ENCODE measurements at regions not wholly inside any gene's neighbourhood (a gene's known extent, or its start where the extent isn't known, plus 50 kb on each side); places are given as distances from the start of the nearest gene placed in this dataset.

DNA sequence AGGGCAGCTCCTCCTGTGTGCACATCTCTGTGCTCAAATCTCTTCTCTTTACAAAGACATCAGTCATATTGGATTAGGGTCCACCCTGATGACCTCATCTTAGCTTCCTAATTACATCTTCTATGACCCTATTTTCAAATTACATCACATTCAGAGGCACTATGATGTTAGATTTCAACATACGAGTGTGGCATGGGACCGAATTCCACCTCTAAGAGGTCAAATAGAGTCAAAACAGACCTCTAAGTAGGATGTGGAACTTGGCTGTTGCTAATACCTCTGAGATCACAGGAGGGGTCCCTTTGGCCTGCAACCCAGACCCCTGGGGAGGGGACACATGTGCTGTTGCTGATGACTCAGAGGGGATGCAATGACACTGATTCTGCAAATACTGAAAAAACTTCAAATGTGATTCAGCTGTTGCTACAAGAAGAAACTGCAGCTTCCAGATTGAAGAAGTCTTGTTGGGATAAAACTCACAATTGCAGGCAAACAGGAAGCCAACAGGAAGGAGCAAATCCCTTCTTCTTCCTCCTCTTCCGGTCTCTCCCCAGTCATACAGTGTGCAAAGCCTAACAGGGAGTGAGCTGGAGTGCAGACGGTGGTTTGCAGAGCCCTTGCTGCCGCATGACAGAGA, 216.2 kb downstream of the MYLK4 start:
- Histone ChIP-seq H3K4me1 (ENCODE audit: insufficient read depth) (no peaks in the 10 kb centered on the region), H3K36me3 (replicated peaks; ENCODE audit: insufficient read depth, low read depth) (no peaks in the 10 kb centered on the region), H3K27me3 (no peaks in the 10 kb centered on the region), H3K4me3 (no peak overlapping the region), H3K9me2 (replicated peaks; ENCODE audit: insufficient read depth) (no peaks in the 10 kb centered on the region), H3K9me3 (ENCODE audit: low read depth) (no peaks in the 10 kb centered on the region), H2AFZ (no peak overlapping the region), H3K4me2 (no peak overlapping the region), H3K79me2 (no peaks in the 10 kb centered on the region), H3K27ac (no peak overlapping the region), H4K20me1 (ENCODE audit: insufficient read depth, poor library complexity, severe bottlenecking) (no peaks in the 10 kb centered on the region)
- WGBS (ENCODE audit: low lambda C conversion rate, missing lambda C conversion rate), result 62% methylated on average over 5 of the region's 5 CpGs
- DNase-seq (ENCODE audit: low spot score), result no peak
- TF ChIP-seq EZH2 (IDR thresholded peaks at IDR 0.05; ENCODE audit: borderline replicate concordance) (no peak), EZH2phosphoT487 (IDR thresholded peaks at IDR 0.05; ENCODE audit: low read depth, severe bottlenecking, unreplicated experiment) (no peak)
- TF ChIP-seq, protein P1, sequence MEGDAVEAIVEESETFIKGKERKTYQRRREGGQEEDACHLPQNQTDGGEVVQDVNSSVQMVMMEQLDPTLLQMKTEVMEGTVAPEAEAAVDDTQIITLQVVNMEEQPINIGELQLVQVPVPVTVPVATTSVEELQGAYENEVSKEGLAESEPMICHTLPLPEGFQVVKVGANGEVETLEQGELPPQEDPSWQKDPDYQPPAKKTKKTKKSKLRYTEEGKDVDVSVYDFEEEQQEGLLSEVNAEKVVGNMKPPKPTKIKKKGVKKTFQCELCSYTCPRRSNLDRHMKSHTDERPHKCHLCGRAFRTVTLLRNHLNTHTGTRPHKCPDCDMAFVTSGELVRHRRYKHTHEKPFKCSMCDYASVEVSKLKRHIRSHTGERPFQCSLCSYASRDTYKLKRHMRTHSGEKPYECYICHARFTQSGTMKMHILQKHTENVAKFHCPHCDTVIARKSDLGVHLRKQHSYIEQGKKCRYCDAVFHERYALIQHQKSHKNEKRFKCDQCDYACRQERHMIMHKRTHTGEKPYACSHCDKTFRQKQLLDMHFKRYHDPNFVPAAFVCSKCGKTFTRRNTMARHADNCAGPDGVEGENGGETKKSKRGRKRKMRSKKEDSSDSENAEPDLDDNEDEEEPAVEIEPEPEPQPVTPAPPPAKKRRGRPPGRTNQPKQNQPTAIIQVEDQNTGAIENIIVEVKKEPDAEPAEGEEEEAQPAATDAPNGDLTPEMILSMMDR (IDR thresholded peaks at IDR 0.05; ENCODE audit: poor library complexity), result no peak

DNA sequence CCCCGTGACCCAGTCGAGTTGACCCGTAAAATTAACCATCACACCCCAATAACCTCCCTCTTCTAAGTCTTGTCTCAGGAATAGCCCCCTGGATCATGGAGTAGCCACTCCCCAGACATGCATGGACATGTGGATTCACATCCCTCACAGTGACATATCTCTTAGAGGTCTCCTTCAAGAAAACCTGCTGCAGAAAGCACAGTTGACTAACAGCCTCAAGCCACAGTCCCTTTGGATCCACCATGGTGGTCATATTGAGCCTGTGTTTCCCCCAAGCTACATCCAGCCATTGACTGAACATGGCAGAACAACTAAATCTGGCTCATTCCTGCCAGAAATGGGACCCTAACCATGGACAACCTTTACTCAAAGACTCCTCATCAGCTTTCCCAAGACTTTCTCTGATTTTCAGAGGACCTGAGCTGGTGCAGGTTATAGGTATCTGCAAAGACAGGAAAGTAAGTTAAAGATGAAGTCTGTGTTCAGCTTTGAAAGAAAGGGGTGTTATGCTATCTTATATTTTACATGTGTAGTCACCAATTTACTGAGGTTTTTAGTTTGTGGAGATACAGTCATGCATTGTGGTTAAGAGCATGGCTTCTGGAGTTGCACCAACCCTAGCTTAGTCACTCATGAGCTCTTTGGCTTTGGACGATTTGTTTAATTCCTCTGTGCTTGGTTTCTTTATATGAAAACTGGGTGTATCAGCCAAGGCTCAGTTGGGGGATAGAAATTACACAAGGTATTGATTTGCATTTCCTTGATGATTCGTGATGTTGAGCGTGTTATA, 219.1 kb downstream of the MYLK4 start:
- no peak overlapping the region for H3K4me3 ChIP-seq
- H3K79me2 ChIP-seq, result no peaks in the 10 kb centered on the region
- no peak overlapping the region for H2AFZ ChIP-seq
- WGBS (ENCODE audit: low lambda C conversion rate, missing lambda C conversion rate), result 82% methylated on average over 6 of the region's 6 CpGs
- no peak overlapping the region for H3K27ac ChIP-seq
- no peaks in the 10 kb centered on the region for H3K9me3 ChIP-seq (ENCODE audit: low read depth)
- H3K36me3 ChIP-seq (replicated peaks; ENCODE audit: insufficient read depth, low read depth), result no peaks in the 10 kb centered on the region
- TF ChIP-seq EZH2 (IDR thresholded peaks at IDR 0.05; ENCODE audit: borderline replicate concordance) (no peak), EZH2phosphoT487 (IDR thresholded peaks at IDR 0.05; ENCODE audit: low read depth, severe bottlenecking, unreplicated experiment) (no peak)
- TF ChIP-seq, protein P1 (IDR thresholded peaks at IDR 0.05; ENCODE audit: poor library complexity), result no peak
- no peaks in the 10 kb centered on the region for H3K9me2 ChIP-seq (replicated peaks; ENCODE audit: insufficient read depth)
- no peaks in the 10 kb centered on the region for H3K4me1 ChIP-seq (ENCODE audit: insufficient read depth)
- DNase-seq (ENCODE audit: low spot score), result no peak
- H3K4me2 ChIP-seq, result no peak overlapping the region
- H3K27me3 ChIP-seq, result no peaks in the 10 kb centered on the region
- no peaks in the 10 kb centered on the region for H4K20me1 ChIP-seq (ENCODE audit: insufficient read depth, poor library complexity, severe bottlenecking)

DNA sequence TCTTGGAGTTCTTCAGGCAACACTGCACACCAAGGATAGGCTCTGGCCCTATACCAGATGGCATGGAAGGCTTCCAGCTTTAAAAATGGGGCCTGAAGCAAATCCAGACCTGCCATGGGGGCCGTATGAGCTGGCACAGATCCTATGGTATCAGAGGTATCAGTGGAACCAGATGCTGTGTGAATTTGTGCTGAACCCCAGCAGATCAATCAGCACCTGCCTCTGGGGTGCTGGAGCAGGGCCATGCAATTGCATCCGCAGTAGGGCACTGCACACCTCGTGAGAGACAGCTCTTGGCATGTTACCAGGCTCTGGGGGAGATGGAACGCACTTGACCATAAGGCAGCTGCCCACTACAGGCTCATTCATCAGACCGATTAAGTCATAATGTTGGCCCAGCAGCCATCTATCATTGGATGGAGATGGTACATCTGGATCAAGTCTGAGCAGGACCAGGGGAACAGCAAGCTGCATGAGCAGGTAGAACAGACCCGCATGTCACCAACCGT, 221.5 kb downstream of the MYLK4 start:
- Histone ChIP-seq H3K27ac (no peak overlapping the region), H3K9me2 (replicated peaks; ENCODE audit: insufficient read depth) (no peaks in the 10 kb centered on the region), H4K20me1 (ENCODE audit: insufficient read depth, poor library complexity, severe bottlenecking) (no peaks in the 10 kb centered on the region), H3K4me1 (ENCODE audit: insufficient read depth) (no peaks in the 10 kb centered on the region), H3K36me3 (replicated peaks; ENCODE audit: insufficient read depth, low read depth) (no peaks in the 10 kb centered on the region), H3K9me3 (ENCODE audit: low read depth) (no peaks in the 10 kb centered on the region), H3K4me3 (no peak overlapping the region), H3K4me2 (no peak overlapping the region), H3K27me3 (no peaks in the 10 kb centered on the region), H2AFZ (no peak overlapping the region), H3K79me2 (no peaks in the 10 kb centered on the region)
- DNase-seq (ENCODE audit: low spot score), result no peak
- TF ChIP-seq, protein P1 (IDR thresholded peaks at IDR 0.05; ENCODE audit: poor library complexity), result no peak
- TF ChIP-seq EZH2phosphoT487 (IDR thresholded peaks at IDR 0.05; ENCODE audit: low read depth, severe bottlenecking, unreplicated experiment) (no peak), EZH2 (IDR thresholded peaks at IDR 0.05; ENCODE audit: borderline replicate concordance) (no peak)
- WGBS (ENCODE audit: low lambda C conversion rate, missing lambda C conversion rate), result 81% methylated on average over 7 of the region's 7 CpGs

Measured in hepatocyte (in vitro differentiated cells).